ENCODE measurements at regions not wholly inside any gene's neighbourhood (a gene's known extent, or its start where the extent isn't known, plus 50 kb on each side); places are given as distances from the start of the nearest gene placed in this dataset.
"Not testable (repeated sequence)": the region's sequence is repeated elsewhere in the genome, so short reads cannot be mapped to it uniquely, and the experiment has no call there.

DNA sequence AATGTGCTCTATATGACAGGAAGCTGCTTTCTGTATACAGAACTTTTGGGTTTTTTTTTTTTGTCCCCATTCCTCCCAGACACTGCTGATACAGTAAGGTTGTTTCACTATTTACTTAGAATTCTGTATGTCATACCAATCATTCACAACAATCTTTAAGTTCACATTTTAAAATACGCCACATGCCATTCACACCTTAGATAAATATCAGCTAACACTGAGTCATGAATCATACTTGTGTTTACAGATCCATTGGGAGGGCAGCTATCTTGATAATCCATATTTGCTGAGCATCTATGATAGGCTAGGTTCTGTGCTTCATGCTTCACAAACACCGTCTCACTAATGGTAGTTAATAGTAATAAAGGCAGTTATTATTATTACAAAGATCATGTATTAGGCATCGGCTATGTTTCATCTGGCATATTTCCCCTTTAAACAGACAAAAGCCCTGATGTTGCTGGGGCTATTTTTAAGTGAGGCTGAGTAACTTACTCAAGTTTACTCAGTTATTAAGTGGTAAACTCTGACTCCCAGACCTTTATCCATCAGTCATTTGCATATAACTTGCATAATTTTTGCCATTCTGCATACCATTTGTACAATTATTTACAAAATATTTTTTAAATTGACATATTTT is 152.2 kb upstream of the HMHB1 start:
- DNase-seq, result no peak

GRCh38 chr5:143658956-143659355 is 153.0 kb upstream of the HMHB1 start:
- DNase-seq, result no peak

GRCh38 chr5:143657647-143658285 is 154.2 kb upstream of the HMHB1 start:
- no peak for DNase-seq

DNA sequence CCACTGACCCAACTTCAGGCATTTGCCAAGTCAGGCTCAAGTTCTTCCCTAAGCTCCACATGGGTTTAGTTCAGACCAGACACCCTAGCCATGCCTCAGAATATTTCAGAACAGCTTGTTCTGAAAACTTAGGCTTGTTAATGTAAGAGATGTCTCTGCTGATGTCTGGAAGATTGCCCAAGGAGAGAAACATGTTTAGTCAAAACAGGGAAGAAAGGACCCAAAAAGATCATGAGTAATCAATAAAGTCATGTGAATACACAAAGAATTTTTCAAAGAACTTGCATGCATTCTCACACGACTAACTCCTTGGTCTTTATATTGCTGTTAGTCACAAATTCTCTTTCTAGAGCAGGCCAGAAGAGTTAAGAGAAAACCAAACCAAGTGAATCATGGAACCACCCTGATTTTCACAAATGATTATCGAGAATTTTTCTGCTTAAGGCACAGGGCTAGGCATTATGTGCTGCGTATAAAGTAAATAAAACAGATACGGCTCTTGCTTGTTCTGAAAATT is 158.1 kb upstream of the HMHB1 start:
- no peak for DNase-seq

DNA sequence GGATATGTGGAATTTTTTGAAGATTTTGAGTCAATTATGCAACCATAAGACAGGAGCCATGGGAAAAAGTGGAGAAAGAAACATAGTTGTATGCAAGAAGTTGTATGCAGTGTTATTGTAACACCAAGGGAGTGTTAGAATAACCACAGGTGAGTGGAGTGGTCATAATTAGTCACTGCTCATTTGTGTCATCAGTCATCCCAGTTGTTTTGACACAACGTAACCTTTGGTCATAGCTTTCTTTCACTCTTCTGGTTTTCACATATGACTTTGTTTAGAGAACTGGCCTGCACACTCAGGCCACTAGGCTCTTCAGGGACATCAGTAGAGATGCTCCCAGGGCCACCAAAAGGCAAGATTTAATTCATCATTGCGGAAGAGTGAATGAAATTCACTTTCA is 158.7 kb upstream of the HMHB1 start:
- peak in 1 of 2 experiments; percentile 7 for DNase-seq

DNA sequence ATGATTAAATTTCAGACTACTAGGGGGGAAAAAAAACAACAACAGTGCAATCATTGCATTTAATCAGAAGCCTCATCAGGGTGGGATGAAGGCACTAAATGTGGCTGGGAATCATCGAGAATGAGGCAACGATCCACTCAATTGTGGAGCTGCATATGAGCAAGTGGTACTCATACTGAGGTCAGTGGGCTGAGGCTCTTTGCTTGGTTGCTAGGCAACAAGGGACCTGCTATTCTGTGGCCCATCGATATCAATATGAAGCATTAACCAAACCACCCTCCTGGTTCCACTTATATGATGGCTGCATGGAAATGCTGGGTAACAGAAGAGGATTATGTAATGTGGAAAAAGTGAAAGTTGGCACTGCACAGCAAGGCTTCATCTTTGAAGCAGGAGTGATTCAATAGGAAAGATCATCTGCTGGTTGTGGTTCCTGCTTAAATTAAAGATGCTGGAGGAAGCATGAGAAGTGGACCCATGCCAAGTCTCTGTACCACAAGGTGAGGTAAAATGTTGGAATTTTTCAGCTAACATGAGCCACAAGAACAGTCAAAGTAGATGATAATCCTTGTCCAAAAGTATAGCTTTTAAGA is 159.8 kb upstream of the HMHB1 start:
- peak; percentile 21 to 41 for DNase-seq

GRCh38 chr5:143649937-143650621 is 161.9 kb upstream of the HMHB1 start:
- DNase-seq, result no peak

GRCh38 chr5:143648696-143649095 is 163.3 kb upstream of the HMHB1 start:
- DNase-seq, result peak in 1 of 2 experiments; percentile 12

GRCh38 chr5:143646961-143647360 is 165.0 kb upstream of the HMHB1 start:
- DNase-seq, result no peak

DNA sequence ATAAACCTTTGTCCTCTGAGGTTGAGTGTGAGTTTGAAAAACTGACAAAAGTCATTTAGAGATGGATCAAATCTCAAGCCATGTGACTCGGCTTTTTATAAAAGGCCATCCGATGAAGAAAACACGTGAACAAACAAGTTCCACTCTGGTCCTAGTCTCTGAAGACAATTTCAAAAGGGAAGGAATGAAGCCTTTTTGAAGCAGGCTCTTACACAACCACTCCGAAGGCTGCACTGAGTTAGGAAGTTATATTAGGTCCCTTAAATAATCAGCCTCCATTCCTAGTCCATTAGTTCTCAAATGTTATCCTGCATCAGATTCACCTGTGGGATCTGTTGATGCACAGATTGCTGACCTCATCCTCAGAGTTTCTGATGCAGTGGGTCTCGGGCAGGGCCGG is 166.6 kb upstream of the HMHB1 start:
- no peak for DNase-seq

DNA sequence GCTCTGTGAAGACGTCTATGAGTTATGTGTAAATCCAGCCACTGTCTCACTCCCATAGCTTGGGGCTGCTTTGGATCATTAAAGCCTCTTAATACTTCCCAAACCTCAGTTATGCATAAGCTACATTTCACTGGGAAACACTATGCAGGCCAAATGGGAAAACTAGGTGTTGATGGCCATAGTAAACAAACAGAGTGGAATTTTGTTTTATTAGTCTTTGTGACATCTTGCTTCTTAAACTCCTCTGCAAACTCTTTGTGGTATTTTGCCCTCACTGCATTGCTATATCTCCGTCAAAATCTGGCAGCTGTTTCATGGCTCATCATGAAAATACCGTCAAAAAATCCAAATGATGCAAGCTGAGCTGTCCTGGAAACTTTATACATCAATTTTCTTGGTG is 167.2 kb upstream of the HMHB1 start:
- DNase-seq, result no peak

- no peak for DNase-seq
Observed at GRCh38 chr5:143642791-143643190, 169.2 kb upstream of the HMHB1 start.

- no peak for DNase-seq
Observed at GRCh38 chr5:143641549-143642355, 170.2 kb upstream of the HMHB1 start.

GRCh38 chr5:143638654-143639053 is 173.3 kb upstream of the HMHB1 start:
- DNase-seq, result no peak

- no peak for DNase-seq
Observed at GRCh38 chr5:143636931-143637528, 174.9 kb upstream of the HMHB1 start.

DNA sequence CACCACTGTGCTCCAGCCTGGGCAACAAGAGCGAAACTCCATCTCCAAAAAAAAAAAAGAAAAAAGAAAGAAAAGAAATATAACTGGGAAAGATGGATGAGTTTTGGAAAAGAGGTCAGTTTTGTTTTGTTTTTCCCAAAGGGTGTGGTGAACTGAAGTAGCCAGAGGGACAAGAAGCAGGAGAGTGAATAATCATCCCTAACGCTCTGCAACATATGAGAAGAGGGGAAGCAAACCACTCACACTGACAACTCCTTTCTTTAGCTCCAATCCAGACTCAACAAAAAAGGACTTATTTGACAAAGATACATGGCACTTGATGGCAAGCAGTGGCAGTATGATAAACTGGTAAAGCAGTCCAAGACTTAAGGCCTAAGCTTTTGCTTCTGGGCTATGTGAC is 176.1 kb upstream of the HMHB1 start:
- DNase-seq, result no peak

- DNase-seq, result no peak
Observed at GRCh38 chr5:143635146-143635752, 176.7 kb upstream of the HMHB1 start.

- no peak for DNase-seq
Observed at GRCh38 chr5:143634689-143635088, 177.3 kb upstream of the HMHB1 start.

DNA sequence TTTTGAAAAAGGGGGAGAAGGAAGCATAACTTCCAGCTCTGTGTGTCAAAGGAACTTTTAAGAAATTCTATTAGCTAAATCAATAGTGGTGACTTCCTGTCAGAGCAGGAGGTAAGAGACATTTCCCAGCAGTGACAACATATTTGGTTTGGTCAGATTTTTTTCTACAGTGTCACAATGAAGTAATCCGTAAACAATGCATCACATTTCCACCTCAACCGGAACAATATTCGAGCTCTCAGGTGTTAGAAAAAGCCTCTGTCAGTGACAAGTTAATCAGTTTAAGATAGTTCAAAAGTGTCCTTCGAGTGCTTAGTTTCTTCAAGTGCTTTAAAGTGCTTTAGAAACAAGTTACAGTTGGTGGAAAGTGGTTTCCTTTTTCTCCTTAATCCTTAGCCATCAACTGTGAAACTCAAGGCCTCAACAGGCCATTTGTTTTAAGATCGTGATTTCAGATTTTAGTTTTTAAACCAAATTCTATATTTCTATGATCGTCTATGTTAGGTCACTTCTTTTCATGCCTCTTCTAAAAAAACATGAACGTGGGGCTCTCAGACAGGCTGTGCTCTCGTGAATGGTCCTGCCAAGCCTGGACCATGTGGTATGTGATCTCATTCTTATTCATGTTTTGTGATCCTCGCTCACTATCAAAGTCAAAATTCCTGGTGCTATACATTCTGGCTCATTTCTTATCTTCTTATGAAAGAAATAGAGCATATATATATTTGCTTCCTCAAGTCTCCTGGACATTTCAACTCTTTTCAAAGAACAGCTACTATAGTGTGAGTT is 181.9 kb upstream of the HMHB1 start:
- no peak for DNase-seq

DNA sequence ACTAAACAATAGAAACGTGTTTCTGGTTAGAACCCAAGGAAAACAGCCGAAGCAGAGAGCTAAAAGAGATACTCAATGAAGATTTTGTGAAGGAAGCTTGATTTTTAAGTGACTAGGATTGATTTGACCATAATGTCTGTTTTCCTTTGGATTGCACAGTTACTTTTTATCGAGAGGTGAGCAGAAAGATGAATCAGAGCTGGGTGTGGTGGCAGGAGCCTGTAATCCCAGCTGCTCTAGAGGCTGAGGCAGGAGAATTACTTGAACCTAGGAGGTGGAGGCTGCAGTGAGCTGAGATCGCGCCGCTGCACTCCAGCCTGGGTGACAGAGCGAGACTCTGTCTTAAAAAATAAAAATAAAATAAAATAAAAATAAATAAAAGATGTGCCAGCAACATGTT is 186.9 kb upstream of the HMHB1 start:
- not testable (repeated sequence) for DNase-seq

GRCh38 chr5:143624465-143624864 is 187.5 kb upstream of the HMHB1 start:
- no peak for DNase-seq
